GM23338 (cell line): ENCODE measurements at regions not wholly inside any gene's neighbourhood (a gene's known extent, or its start where the extent isn't known, plus 50 kb on each side); places are given as distances from the start of the nearest gene placed in this dataset.

ENCODE experiments used
- CREB1 ChIP-seq: fragments of 250-450 bp; sonication (Bioruptor Pico); IDR thresholded peaks from 2 replicates; pipeline ENCODE4 v1.5.0; 2020; ENCODE audit warnings: low read depth, mild to moderate bottlenecking, moderate library complexity
- POLR2AphosphoS5 ChIP-seq: IDR thresholded peaks from 2 replicates; pipeline ENCODE4 v1.6.1; 2016; ENCODE audit warnings: antibody characterized with exemption, low read depth
- TF ChIP-seq, protein P1 (sequence below), 2 experiments: fragments of 200-600 bp in 1 of 2; sonication (generic) in 1 of 2; conservative IDR thresholded peaks; 2 replicates each; pipeline versions ENCODE4 v1.5.1 to v1.6.1; 2016 to 2017; ENCODE audit warnings: antibody characterized with exemption in 2 of 2, low read depth in 2 of 2, mild to moderate bottlenecking in 2 of 2, moderate library complexity in 1 of 2

DNA sequence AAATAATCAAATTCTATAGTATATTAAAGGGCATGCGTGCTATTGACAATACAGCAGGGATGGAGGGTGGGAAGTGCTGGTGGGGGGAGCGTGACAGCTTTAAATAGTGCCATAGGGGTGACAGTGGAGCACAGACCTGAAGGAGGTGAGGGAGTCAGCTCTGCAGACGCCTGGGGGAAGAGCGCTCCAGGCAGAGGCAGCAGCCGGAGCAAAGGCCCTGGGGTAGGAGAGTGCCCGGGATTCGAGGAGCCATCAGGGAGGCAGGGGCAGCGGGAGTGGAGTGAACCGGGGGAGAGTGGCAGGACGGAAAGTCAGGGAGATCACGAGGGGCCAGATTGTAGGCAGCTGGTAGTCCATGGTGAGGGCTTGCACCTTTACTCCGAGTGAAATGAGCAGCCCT is 78.4 kb upstream of the CCDC167 start:
- TF ChIP-seq POLR2AphosphoS5 (no peak), CREB1 (no peak)
- TF ChIP-seq, protein P1, sequence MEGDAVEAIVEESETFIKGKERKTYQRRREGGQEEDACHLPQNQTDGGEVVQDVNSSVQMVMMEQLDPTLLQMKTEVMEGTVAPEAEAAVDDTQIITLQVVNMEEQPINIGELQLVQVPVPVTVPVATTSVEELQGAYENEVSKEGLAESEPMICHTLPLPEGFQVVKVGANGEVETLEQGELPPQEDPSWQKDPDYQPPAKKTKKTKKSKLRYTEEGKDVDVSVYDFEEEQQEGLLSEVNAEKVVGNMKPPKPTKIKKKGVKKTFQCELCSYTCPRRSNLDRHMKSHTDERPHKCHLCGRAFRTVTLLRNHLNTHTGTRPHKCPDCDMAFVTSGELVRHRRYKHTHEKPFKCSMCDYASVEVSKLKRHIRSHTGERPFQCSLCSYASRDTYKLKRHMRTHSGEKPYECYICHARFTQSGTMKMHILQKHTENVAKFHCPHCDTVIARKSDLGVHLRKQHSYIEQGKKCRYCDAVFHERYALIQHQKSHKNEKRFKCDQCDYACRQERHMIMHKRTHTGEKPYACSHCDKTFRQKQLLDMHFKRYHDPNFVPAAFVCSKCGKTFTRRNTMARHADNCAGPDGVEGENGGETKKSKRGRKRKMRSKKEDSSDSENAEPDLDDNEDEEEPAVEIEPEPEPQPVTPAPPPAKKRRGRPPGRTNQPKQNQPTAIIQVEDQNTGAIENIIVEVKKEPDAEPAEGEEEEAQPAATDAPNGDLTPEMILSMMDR (conservative IDR thresholded peaks at IDR 0.05; ENCODE audit: low read depth in 2 of 2): no peak
